RPMI7951 (cell line): ENCODE measurements at regions not wholly inside any gene's neighbourhood (a gene's known extent, or its start where the extent isn't known, plus 50 kb on each side); places are given as distances from the start of the nearest gene placed in this dataset.

ENCODE experiments used
- DNase-seq: peaks from one replicate; pipeline ENCODE4 v3.0.0-alpha.2; 2012; ENCODE audit warnings: low read depth

DNA sequence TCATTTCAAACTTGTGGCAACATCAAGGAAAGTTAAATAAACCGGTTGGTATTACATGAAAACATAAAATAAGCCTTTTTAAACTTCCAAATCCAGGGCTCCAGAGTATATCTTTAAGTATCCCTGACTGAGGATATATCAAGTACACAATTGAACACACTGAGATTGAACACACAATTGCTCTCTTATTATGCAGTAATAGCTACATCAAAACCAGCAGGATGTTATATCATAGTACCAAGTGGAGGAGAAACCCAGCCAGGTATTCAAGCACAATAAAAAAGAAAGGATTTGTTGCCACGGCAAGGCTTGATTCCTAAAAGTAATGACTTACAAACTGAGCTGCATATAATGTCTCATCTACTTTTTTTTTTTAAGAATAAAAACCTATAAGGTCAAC lies 605.8 kb downstream of the SPOCK3 start:
- no peak for DNase-seq

DNA sequence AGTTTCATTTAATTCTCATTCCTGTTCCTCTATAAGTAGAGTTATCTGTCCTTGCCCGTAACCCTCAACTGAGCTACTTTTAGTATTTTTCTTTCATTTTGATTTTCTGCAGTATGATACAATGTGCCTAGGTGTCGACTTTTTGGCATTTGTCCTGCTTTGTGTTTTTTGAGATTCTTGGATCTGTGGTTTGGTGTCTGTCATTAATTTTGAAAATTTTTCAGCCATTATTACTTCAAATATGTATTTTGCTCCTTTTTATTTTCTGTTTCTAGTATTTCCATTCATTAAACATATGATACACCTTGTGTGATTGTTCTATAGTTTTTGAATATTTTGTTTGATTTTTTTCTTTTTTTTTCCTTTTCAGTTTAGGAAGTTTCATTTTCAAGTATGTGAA lies 598.9 kb downstream of the SPOCK3 start:
- no peak for DNase-seq

DNA sequence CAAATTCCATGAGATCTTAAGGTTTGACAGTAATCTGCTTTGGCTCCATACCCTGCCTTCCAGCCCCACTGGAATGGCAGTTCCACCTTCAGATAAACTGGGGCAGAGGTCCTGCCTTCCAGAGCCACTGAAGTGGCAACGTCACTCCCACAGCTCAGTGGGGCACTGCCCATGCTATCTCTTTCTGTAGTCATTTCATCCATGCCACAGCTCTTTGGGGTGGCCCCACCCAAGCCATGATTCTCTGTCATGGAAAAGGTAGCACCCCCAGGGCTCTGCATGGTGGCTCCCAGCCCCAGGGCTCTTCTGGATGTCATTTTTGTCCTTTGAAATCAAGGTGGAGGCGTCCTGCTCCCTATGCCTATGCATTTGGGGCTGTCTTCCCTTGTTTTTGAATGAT lies 596.5 kb downstream of the SPOCK3 start:
- DNase-seq: no peak

DNA sequence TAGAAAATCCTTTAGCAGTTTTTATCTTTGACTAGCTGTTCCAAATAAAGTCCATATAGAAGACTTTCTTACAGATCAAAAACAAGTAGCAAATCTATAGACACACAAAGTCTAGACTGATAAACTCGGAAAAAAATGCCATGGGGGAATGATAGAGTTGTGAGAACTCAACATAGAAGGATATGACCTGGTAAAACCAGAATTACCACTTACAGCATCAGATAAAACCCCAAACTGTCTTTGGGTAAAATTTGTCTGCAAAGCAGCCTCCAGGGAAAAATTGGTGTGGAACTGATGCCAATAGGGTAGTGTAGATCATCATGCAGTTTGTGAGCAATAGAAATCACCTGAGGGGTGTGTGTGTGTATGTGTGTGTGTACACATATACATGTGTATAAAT lies 579.1 kb downstream of the SPOCK3 start:
- no peak for DNase-seq

DNA sequence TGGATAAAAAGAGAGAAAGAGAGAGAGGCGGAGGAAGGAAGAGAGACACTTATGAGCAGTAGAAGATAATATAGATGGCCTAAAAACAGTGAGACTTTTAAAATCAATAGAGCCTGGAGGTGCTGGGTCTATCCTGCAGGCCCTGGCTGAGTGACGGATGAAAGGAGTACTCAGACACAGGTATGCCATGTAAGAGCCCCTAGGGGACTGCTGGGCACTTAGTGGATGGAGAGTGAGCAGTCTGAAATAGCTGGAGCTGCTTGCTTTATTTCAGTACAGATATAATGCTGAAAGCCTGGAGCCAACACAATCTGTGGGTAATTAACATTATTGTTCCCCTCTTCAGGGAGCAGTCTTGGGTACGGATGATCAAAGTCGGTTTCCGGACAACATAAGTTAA lies 578.6 kb downstream of the SPOCK3 start:
- no peak for DNase-seq

DNA sequence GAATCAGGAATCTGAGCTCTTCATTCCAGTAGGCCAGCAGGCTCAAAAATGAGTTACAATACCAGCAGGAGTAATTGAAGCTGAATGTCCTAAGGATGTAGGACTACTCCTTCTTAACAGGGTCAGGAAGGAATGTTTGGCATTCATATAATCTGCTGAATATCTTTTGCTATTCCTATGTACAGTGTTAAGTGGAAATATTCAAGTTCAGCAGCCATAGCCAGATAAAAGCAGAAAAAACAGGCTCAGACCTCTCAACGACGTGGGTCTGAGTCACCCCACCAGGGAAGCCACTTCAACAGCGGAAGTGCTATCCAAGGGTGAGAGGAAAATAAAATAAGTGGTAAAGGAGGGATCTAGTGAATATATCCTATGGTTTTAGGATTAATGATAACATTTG lies 577.0 kb downstream of the SPOCK3 start:
- DNase-seq: peak; percentile 6

DNA sequence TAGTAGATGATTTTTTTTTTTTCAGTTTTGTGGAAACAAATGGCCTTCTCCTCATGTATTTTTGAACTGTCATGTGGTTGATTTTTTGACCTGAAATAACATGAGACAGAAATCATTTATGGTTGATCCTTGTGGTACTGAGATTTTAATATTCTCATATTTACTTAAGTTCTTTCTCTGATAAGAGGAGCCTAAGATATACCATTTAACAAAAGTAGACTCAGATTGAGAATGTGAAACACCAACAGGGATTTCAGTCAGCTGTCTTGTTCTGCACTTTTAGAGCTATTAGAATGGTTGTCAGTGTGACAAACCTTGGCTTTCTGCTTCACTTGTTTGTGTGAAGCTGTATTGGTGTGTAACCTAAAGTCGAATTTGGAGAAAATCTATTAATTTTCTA lies 575.7 kb downstream of the SPOCK3 start:
- DNase-seq: no peak

DNA sequence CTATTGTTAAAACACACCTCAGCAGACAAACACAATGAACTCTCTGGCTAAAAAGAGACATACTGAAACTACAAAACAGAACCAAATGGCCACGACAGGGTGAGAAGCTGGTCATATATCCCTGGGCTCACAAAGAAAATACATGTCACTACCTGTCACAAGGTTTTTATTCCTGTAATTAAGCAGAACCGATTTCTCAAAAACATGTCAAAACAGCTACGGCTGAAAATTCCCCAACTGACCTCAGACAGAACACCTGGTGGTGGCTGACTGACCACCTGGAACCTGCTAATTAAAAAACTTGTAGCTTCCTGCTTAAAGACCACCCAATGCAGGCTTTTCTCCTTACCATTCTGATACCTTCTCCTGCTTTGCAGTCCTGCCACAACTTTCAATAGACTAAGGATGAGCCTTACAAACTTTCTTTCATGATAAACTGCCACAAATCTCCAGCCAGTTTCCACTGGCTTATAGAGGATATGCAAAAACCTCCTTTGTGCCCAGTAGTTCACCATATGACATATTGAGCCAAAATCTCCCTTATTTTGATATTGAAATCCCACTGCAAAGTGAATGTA lies 571.9 kb downstream of the SPOCK3 start:
- no peak for DNase-seq

DNA sequence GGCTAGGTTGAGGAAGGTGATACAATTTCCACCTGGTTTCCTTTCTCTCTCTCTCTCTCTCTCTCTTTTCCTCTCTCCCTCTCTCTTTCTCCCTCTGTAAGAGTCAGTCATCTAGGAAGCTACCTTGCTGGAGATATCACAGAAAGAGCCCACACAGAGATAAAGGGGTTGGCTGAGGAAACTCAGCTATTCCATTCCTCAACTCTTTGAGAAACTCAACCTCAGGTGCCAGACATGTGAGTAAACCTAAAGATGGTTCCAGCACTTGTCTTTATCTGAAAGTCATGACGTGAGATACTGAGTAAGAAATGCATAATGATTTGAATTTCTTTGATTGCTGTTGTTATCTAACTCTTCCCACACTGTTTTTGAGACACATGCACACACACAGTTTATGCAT lies 564.0 kb downstream of the SPOCK3 start:
- no peak for DNase-seq

DNA sequence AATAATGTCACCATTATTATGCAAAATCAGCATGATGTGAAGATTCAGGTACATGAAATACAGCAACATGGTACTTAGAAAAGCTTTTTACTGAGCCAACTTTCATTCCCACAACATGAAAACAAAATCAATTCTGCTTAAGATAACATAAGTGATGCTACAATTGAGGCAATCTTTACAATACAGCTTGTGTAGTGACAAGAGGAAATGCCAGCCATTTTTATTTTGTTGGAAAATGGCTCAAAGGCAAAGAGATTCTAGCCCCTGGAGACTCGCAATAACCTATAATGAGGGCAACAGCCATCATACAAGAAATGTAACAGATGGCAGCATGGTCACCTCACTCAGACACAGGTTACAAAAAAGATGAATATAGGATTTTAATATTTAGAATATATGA lies 560.4 kb downstream of the SPOCK3 start:
- DNase-seq: no peak

DNA sequence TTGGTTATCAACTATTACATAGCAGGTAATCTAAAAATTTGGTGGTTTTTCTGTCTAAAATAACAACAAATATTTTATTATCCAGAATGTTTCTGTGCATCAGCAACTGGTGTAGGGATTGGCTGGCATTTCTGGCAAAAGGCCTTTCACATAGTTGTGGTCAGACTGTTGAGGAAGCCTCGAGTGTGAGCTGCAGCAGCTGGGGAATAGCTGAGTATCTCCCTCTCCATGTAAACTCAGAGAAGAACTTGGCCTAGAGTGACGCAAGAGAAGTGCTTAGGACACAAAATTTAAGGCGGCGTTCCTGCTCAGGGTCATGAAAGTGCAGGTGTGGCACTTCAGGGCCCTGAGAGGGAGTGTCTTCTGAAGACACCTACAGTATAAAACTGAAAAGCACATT lies 558.9 kb downstream of the SPOCK3 start:
- peak; percentile 66 for DNase-seq

DNA sequence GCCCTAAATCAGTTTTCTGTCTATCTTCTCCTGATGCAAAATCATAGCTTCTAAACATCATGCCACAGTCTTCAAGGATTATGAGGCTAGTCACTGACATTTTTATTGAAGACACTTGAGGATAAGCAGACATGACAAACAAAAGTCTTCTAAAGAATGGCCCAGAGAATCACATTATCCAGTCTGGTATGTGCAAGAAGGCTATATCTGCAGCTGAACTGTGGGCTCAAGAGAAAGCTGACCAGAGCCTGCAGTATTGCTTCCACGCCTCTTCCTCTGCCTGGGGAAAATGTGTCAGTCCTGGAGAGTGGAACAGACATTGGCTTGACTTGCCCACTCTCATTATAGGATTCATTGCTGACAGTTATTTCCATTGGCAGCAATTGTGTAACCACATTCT lies 553.5 kb downstream of the SPOCK3 start:
- DNase-seq: no peak

DNA sequence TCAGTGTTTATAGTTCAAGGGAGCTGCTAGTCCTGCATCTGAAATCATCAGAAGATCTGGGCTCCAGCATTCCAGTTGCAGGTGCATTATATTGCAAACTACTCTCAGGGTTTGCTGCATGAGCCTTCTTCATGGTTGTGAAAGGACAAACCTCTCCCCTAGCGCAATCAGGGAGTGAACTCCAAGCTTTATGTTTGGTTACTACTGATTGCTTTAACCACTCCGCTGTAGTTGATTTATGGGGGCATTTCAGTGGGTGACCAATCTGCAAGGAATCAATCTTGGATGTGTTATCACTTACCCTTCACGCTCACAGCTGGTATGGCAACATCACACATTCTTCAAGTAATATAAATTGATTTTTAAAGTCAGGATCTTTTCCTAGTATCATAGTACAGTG lies 552.1 kb downstream of the SPOCK3 start:
- DNase-seq: no peak
